GM12891 (cell line): ENCODE measurements at regions not wholly inside any gene's neighbourhood (a gene's known extent, or its start where the extent isn't known, plus 50 kb on each side); places are given as distances from the start of the nearest gene placed in this dataset.

Source experiments
- PAX5 ChIP-seq: IDR thresholded peaks from 2 replicates; pipeline ENCODE4 v1.6.1; 2011; ENCODE audit warnings: low read length, moderate library complexity, mild to moderate bottlenecking; ENCODE audit not compliant: insufficient read depth, severe bottlenecking
- POLR2A ChIP-seq: IDR thresholded peaks from 2 replicates; pipeline ENCODE4 v1.6.1; 2011; ENCODE audit warnings: low read depth, low read length, control low read depth
- POLR2AphosphoS5 ChIP-seq: IDR thresholded peaks from 2 replicates; pipeline ENCODE4 v1.6.1; 2011; ENCODE audit warnings: low read depth, low read length, control low read depth
- POU2F2 ChIP-seq: IDR thresholded peaks from 2 replicates; pipeline ENCODE4 v1.6.1; 2011; ENCODE audit warnings: low read depth, mild to moderate bottlenecking, control low read depth, low read length, moderate library complexity
- SPI1 ChIP-seq: IDR thresholded peaks from 2 replicates; pipeline ENCODE4 v1.6.1; 2011; ENCODE audit warnings: low read depth, low read length, control low read depth
- TAF1 ChIP-seq: IDR thresholded peaks from 2 replicates; pipeline ENCODE4 v1.6.1; 2011; ENCODE audit warnings: low read depth, low read length, control low read depth

DNA sequence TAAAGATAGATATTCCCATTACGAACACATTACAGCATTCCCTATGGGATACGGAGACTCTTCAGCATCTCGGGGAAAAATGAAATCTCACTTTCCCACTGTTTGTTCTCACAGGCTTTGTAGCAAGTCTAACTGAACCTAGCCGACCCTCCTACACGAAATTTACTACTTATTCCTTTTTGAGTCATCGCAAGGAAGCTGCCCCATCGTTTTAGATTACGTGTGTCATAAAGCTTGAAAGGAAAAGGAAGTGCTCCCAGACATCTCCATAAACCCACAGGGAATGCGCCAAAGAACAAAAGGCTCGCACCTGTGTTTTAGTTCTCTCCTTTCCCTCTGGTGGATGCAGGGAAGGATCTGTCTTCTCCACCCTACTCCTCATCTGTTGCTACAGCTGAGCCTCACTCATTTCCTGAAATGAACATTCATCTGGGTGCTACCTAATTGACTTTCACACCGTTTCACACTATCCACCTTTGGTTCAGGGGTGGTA is 76.2 kb upstream of the STK39 start:
- TF ChIP-seq POLR2AphosphoS5, result no peak
- TF ChIP-seq POLR2A, result no peak
- TF ChIP-seq TAF1, result no peak
- no peak for TF ChIP-seq SPI1
- TF ChIP-seq PAX5, result no peak
- no peak for TF ChIP-seq POU2F2
